ENCODE measurements at regions not wholly inside any gene's neighbourhood (a gene's known extent, or its start where the extent isn't known, plus 50 kb on each side); places are given as distances from the start of the nearest gene placed in this dataset.

DNA sequence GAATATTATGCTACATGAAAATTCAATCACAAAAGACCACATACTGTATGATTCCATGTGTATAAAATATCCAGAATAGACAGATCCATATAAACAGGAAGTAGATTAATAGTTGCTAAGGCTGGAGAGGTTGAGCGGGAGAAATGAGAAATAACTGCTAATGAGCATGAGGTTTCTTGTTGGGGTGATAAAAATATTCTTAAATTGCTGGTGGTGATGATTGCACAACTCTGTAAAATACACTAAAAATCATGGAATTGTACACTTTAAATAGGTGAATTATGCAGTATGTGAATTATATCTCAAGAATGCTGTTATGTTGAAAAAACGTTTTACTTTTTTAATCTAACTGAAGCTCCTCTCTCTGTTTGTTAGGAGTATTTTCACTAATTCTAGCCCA, 101.8 kb upstream of the CREB1 start:
- Histone ChIP-seq H3F3A (ENCODE audit: low read depth) (no peaks in the 10 kb centered on the region), H3K36me3 (no peaks in the 10 kb centered on the region), H3K27ac (no peak overlapping the region), H2AFZ (replicated peaks) (no peak overlapping the region), H3K4me3 (no peak overlapping the region), H3K9ac (no peak overlapping the region), H3K4me2 (no peak overlapping the region), H3K4me1 (no peaks in the 10 kb centered on the region), H3K27me3 (no peaks in the 10 kb centered on the region), H4K20me1 (ENCODE audit: low read depth) (no peaks in the 10 kb centered on the region), H3K9me3 (ENCODE audit: low read depth) (no peaks in the 10 kb centered on the region), H3K79me2 (ENCODE audit: low read depth) (no peaks in the 10 kb centered on the region)
- Mint-ChIP-seq H3K4me1 (no peaks in the 10 kb centered on the region), H3K36me3 (no peaks in the 10 kb centered on the region), H3K4me3 (no peak overlapping the region), H3K27me3 (ENCODE audit: insufficient read depth, low read depth) (no peaks in the 10 kb centered on the region), H3K27ac (no peak overlapping the region), H3K9me3 (no peaks in the 10 kb centered on the region)
- TF ChIP-seq, protein P1, sequence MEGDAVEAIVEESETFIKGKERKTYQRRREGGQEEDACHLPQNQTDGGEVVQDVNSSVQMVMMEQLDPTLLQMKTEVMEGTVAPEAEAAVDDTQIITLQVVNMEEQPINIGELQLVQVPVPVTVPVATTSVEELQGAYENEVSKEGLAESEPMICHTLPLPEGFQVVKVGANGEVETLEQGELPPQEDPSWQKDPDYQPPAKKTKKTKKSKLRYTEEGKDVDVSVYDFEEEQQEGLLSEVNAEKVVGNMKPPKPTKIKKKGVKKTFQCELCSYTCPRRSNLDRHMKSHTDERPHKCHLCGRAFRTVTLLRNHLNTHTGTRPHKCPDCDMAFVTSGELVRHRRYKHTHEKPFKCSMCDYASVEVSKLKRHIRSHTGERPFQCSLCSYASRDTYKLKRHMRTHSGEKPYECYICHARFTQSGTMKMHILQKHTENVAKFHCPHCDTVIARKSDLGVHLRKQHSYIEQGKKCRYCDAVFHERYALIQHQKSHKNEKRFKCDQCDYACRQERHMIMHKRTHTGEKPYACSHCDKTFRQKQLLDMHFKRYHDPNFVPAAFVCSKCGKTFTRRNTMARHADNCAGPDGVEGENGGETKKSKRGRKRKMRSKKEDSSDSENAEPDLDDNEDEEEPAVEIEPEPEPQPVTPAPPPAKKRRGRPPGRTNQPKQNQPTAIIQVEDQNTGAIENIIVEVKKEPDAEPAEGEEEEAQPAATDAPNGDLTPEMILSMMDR (IDR thresholded peaks at IDR 0.05): no peak
- TF ChIP-seq EZH2phosphoT487 (IDR thresholded peaks at IDR 0.05): no peak
- TF ChIP-seq EZH2 (IDR thresholded peaks at IDR 0.05): no peak
- no peak for DNase-seq (ENCODE audit: low spot score)

DNA sequence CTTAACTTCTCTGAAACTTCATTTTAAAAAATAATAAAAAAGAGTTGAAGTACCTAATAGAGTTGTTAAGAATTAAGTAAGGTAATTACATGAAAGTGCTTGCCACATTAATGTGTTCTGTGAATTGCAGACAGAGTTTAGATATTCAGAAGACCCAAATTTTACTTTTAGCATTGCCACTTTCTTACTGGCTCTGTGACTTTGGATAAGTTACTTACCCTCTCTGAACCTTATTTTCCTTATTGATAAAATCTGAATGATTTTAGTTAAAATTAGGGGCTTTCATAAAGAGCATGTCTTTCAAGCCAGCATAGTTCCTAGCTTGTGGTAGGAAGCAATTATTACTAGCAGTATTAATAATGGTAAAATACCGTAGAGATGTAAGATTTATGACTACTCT, 101.2 kb upstream of the CREB1 start:
- Histone ChIP-seq H3K79me2 (ENCODE audit: low read depth) (no peaks in the 10 kb centered on the region), H3K9ac (no peak overlapping the region), H3K4me2 (no peak overlapping the region), H3K9me3 (ENCODE audit: low read depth) (no peaks in the 10 kb centered on the region), H3K4me1 (no peaks in the 10 kb centered on the region), H3K36me3 (no peaks in the 10 kb centered on the region), H3K27me3 (no peaks in the 10 kb centered on the region), H3K4me3 (no peak overlapping the region), H2AFZ (replicated peaks) (no peak overlapping the region), H4K20me1 (ENCODE audit: low read depth) (no peaks in the 10 kb centered on the region), H3F3A (ENCODE audit: low read depth) (no peaks in the 10 kb centered on the region), H3K27ac (no peak overlapping the region)
- no peaks in the 10 kb centered on the region for H3K4me1 Mint-ChIP-seq
- TF ChIP-seq EZH2phosphoT487 (IDR thresholded peaks at IDR 0.05) (no peak), EZH2 (IDR thresholded peaks at IDR 0.05) (no peak)
- TF ChIP-seq, protein P1 (IDR thresholded peaks at IDR 0.05): no peak
- no peaks in the 10 kb centered on the region for H3K36me3 Mint-ChIP-seq
- DNase-seq (ENCODE audit: low spot score): no peak
- H3K4me3 Mint-ChIP-seq: no peak overlapping the region
- no peak overlapping the region for H3K27ac Mint-ChIP-seq
- no peaks in the 10 kb centered on the region for H3K9me3 Mint-ChIP-seq
- H3K27me3 Mint-ChIP-seq (ENCODE audit: insufficient read depth, low read depth): no peaks in the 10 kb centered on the region

DNA sequence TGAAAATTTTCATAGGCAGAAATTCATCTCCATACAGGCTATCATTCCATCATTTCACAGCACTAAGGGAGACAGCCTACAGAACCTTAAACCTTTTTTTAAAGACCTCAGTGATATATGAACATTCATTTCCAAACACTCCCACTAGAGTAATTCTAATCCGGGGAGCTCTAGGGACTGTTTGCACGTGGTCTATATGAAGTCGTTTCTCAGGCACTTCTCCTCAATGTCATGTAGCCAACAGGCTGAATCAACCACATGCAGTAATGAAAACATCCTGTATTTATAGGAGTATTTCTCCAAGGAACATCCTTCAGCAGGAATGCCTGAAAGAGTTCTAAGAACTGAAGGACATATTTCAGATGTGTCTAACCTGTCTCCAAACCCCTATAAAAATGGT, 97.3 kb upstream of the CREB1 start:
- no peak overlapping the region for H3K9ac ChIP-seq
- no peak overlapping the region for H3K27ac ChIP-seq
- H3K9me3 Mint-ChIP-seq: no peaks in the 10 kb centered on the region
- no peak overlapping the region for H3K4me3 ChIP-seq
- H3K4me1 ChIP-seq: peaks cover 7% of the 10 kb centered on the region
- no peaks in the 10 kb centered on the region for H3K9me3 ChIP-seq (ENCODE audit: low read depth)
- no peak overlapping the region for H3K4me2 ChIP-seq
- no peak for DNase-seq (ENCODE audit: low spot score)
- H2AFZ ChIP-seq (replicated peaks): no peak overlapping the region
- no peaks in the 10 kb centered on the region for H3K36me3 Mint-ChIP-seq
- no peaks in the 10 kb centered on the region for H3K27me3 ChIP-seq
- H3K36me3 ChIP-seq: no peaks in the 10 kb centered on the region
- H3K27me3 Mint-ChIP-seq (ENCODE audit: insufficient read depth, low read depth): no peaks in the 10 kb centered on the region
- H3K4me1 Mint-ChIP-seq: no peaks in the 10 kb centered on the region
- no peak overlapping the region for H3K27ac Mint-ChIP-seq
- H3F3A ChIP-seq (ENCODE audit: low read depth): no peaks in the 10 kb centered on the region
- no peaks in the 10 kb centered on the region for H3K79me2 ChIP-seq (ENCODE audit: low read depth)
- no peak overlapping the region for H3K4me3 Mint-ChIP-seq
- H4K20me1 ChIP-seq (ENCODE audit: low read depth): no peaks in the 10 kb centered on the region
- TF ChIP-seq EZH2 (IDR thresholded peaks at IDR 0.05) (no peak), EZH2phosphoT487 (IDR thresholded peaks at IDR 0.05) (no peak)
- TF ChIP-seq, protein P1 (IDR thresholded peaks at IDR 0.05): no peak

DNA sequence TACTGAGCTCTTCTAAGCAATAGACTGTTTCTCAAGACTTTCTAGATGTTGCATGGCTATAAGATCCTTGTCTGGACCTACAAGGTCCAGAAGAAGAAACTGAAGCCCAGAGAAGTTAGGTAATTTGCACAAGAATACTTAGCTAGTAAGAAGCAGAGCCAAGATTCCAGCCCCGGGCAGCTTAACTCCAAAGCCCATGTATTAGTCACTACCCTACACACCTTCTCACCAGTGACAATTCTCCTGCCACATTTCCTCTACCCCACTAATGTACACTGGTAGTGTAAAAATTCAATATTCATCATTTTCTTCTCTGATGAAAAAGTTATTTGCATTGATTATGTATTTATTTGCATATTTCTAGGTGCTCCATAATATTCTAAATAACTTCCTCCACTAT, 95.5 kb upstream of the CREB1 start:
- Mint-ChIP-seq H3K9me3 (no peaks in the 10 kb centered on the region), H3K27ac (no peak overlapping the region), H3K4me1 (no peaks in the 10 kb centered on the region), H3K36me3 (no peaks in the 10 kb centered on the region), H3K4me3 (no peak overlapping the region), H3K27me3 (ENCODE audit: insufficient read depth, low read depth) (no peaks in the 10 kb centered on the region)
- no peak for DNase-seq (ENCODE audit: low spot score)
- H2AFZ ChIP-seq (replicated peaks): no peak overlapping the region
- no peak overlapping the region for H3K4me3 ChIP-seq
- H3K27ac ChIP-seq: no peak overlapping the region
- no peak overlapping the region for H3K9ac ChIP-seq
- TF ChIP-seq EZH2phosphoT487 (IDR thresholded peaks at IDR 0.05) (no peak), EZH2 (IDR thresholded peaks at IDR 0.05) (no peak)
- H3K9me3 ChIP-seq (ENCODE audit: low read depth): no peaks in the 10 kb centered on the region
- no peaks in the 10 kb centered on the region for H3K79me2 ChIP-seq (ENCODE audit: low read depth)
- H3K4me1 ChIP-seq: peaks cover 7% of the 10 kb centered on the region
- no peaks in the 10 kb centered on the region for H3F3A ChIP-seq (ENCODE audit: low read depth)
- H3K4me2 ChIP-seq: no peak overlapping the region
- H4K20me1 ChIP-seq (ENCODE audit: low read depth): no peaks in the 10 kb centered on the region
- no peaks in the 10 kb centered on the region for H3K36me3 ChIP-seq
- no peaks in the 10 kb centered on the region for H3K27me3 ChIP-seq

Measured in neural progenitor cell (in vitro differentiated cells).